Neural cell (in vitro differentiated cells): ENCODE measurements at regions not wholly inside any gene's neighbourhood (a gene's known extent, or its start where the extent isn't known, plus 50 kb on each side); places are given as distances from the start of the nearest gene placed in this dataset.

Experiments used
- H2AFZ ChIP-seq: fragments of 200-600, 300-800 bp; sonication (generic), shearing (Covaris generic); 2 replicates; pipeline ENCODE4 v1.6.0; 2014; ENCODE audit warnings: low read depth, mild to moderate bottlenecking, antibody characterized with exemption, low read length, moderate library complexity
- H3F3A ChIP-seq: fragments of 200-600 bp; shearing (Covaris generic); 2 replicates; pipeline ENCODE4 v1.6.1; 2016; ENCODE audit warnings: mild to moderate bottlenecking, moderate library complexity, mixed read lengths, antibody characterized with exemption, low read length; ENCODE audit not compliant: insufficient read depth, poor library complexity, severe bottlenecking
- H3K27ac ChIP-seq: fragments of 200-600, 300-800 bp; sonication (generic), shearing (Covaris generic); 2 replicates; pipeline ENCODE4 v1.5.1; 2014; ENCODE audit warnings: mild to moderate bottlenecking, low read length, moderate library complexity
- H3K27me3 ChIP-seq: fragments of 300-800, 200-600 bp; sonication (generic), shearing (Covaris generic); 2 replicates; pipeline ENCODE4 v1.6.0; 2014; ENCODE audit warnings: mild to moderate bottlenecking, low read depth, low read length, moderate library complexity; ENCODE audit not compliant: insufficient read depth
- H3K36me3 ChIP-seq: fragments of 300-800, 200-600 bp; sonication (generic), shearing (Covaris generic); 2 replicates; pipeline ENCODE4 v1.5.1; 2014; ENCODE audit warnings: mild to moderate bottlenecking, antibody characterized with exemption, low read length, moderate library complexity; ENCODE audit not compliant: insufficient read depth
- H3K4me2 ChIP-seq: fragments of 300-800, 200-600 bp; sonication (generic), shearing (Covaris generic); 2 replicates; pipeline ENCODE4 v1.6.0; 2014; ENCODE audit warnings: mild to moderate bottlenecking, low read length
- H3K4me3 ChIP-seq: fragments of 300-800, 200-600 bp; sonication (generic), shearing (Covaris generic); 2 replicates; pipeline ENCODE4 v1.5.1; 2014; ENCODE audit warnings: mild to moderate bottlenecking, low read length, moderate library complexity
- H3K79me2 ChIP-seq: fragments of 200-600 bp; shearing (Covaris generic); replicated peaks from 2 replicates; pipeline ENCODE4 v1.6.0; 2014; ENCODE audit warnings: mild to moderate bottlenecking, low read length, moderate library complexity; ENCODE audit not compliant: insufficient read depth
- H3K9ac ChIP-seq: fragments of 300-800, 200-600 bp; sonication (generic), shearing (Covaris generic); 2 replicates; pipeline ENCODE4 v1.6.1; 2016; ENCODE audit warnings: mild to moderate bottlenecking, low read length, mixed read lengths
- H3K9me2 ChIP-seq: fragments of 200-600 bp; shearing (Covaris generic); 2 replicates; pipeline ENCODE4 v1.6.1; 2016; ENCODE audit warnings: mild to moderate bottlenecking, low read length, mixed read lengths; ENCODE audit not compliant: insufficient read depth
- H3K9me3 ChIP-seq: fragments of 200-600, 300-800 bp; sonication (generic), shearing (Covaris generic); 2 replicates; pipeline ENCODE4 v1.6.1; 2016; ENCODE audit warnings: mild to moderate bottlenecking, mixed run types, low read length, moderate library complexity, mixed read lengths
- H4K20me1 ChIP-seq: fragments of 200-600 bp; shearing (Covaris generic); 2 replicates; pipeline ENCODE4 v1.6.1; 2016; ENCODE audit warnings: mild to moderate bottlenecking, mixed run types; ENCODE audit not compliant: insufficient read depth
- EP300 ChIP-seq: fragments of 450-650 bp; conservative IDR thresholded peaks from 2 replicates; pipeline ENCODE4 v1.6.1; 2014; ENCODE audit warnings: antibody characterized with exemption, mild to moderate bottlenecking, moderate library complexity; ENCODE audit not compliant: poor library complexity, severe bottlenecking
- EZH2 ChIP-seq: fragments of 200-600, 300-800 bp; shearing (Covaris generic), sonication (generic); IDR thresholded peaks from 2 replicates; pipeline ENCODE4 v1.6.1; 2014; ENCODE audit warnings: antibody characterized with exemption, low read length, borderline replicate concordance, mild to moderate bottlenecking; ENCODE audit not compliant: insufficient read depth, poor library complexity, severe bottlenecking
- MXI1 ChIP-seq: fragments of 450-650 bp; conservative IDR thresholded peaks from 2 replicates; pipeline ENCODE4 v1.6.1; 2014; ENCODE audit warnings: antibody characterized with exemption, mild to moderate bottlenecking; ENCODE audit not compliant: poor library complexity, severe bottlenecking
- POLR2AphosphoS5 ChIP-seq: IDR thresholded peaks from 2 replicates; pipeline ENCODE4 v1.6.1; 2012
- RAD21 ChIP-seq: fragments of 450-650 bp; conservative IDR thresholded peaks from 2 replicates; pipeline ENCODE4 v1.6.1; 2014; ENCODE audit warnings: antibody characterized with exemption, mild to moderate bottlenecking, moderate library complexity
- SMC3 ChIP-seq: fragments of 450-650 bp; conservative IDR thresholded peaks from 2 replicates; pipeline ENCODE4 v1.6.1; 2014; ENCODE audit warnings: antibody characterized with exemption, mild to moderate bottlenecking, moderate library complexity; ENCODE audit not compliant: poor library complexity
- TAF1 ChIP-seq: IDR thresholded peaks from 2 replicates; pipeline ENCODE4 v1.6.1; 2012; ENCODE audit warnings: low read depth
- TF ChIP-seq, protein P1 (sequence below): fragments of 450-650 bp; IDR thresholded peaks from 2 replicates; pipeline ENCODE4 v1.5.1; 2014; ENCODE audit warnings: antibody characterized with exemption, mild to moderate bottlenecking, moderate library complexity; ENCODE audit not compliant: poor library complexity, severe bottlenecking
- TF ChIP-seq, protein P2 (sequence below): IDR thresholded peaks from 2 replicates; pipeline ENCODE4 v1.6.1; 2012; ENCODE audit warnings: borderline replicate concordance

DNA sequence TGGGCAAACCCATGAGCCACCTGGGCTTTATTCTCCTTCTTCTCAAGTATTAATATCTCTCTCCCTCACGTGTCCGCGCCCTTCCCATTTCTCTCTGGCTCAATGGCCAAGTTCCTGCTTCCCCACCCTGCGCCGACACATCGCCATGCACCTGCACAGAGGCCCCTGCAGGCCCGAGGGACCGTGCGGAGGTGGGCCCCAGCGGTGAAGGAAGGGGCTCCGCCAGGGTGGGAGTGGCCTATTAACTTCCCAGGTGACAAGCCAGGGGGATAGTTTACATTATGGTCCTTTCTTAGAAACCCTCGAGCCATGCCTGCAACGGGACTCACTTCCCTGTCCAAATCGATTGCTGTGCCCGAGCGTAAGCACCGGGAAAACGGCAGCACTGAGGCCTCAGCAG lies 110.0 kb upstream of the ADARB2 start:
- H3K9me3 ChIP-seq, result no peaks in the 10 kb centered on the region
- no peak overlapping the region for H3K4me2 ChIP-seq
- no peak overlapping the region for H2AFZ ChIP-seq
- no peaks in the 10 kb centered on the region for H4K20me1 ChIP-seq
- no peaks in the 10 kb centered on the region for H3K79me2 ChIP-seq
- TF ChIP-seq, protein P1, sequence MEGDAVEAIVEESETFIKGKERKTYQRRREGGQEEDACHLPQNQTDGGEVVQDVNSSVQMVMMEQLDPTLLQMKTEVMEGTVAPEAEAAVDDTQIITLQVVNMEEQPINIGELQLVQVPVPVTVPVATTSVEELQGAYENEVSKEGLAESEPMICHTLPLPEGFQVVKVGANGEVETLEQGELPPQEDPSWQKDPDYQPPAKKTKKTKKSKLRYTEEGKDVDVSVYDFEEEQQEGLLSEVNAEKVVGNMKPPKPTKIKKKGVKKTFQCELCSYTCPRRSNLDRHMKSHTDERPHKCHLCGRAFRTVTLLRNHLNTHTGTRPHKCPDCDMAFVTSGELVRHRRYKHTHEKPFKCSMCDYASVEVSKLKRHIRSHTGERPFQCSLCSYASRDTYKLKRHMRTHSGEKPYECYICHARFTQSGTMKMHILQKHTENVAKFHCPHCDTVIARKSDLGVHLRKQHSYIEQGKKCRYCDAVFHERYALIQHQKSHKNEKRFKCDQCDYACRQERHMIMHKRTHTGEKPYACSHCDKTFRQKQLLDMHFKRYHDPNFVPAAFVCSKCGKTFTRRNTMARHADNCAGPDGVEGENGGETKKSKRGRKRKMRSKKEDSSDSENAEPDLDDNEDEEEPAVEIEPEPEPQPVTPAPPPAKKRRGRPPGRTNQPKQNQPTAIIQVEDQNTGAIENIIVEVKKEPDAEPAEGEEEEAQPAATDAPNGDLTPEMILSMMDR, result no peak
- TF ChIP-seq MXI1, result no peak
- TF ChIP-seq, protein P2, sequence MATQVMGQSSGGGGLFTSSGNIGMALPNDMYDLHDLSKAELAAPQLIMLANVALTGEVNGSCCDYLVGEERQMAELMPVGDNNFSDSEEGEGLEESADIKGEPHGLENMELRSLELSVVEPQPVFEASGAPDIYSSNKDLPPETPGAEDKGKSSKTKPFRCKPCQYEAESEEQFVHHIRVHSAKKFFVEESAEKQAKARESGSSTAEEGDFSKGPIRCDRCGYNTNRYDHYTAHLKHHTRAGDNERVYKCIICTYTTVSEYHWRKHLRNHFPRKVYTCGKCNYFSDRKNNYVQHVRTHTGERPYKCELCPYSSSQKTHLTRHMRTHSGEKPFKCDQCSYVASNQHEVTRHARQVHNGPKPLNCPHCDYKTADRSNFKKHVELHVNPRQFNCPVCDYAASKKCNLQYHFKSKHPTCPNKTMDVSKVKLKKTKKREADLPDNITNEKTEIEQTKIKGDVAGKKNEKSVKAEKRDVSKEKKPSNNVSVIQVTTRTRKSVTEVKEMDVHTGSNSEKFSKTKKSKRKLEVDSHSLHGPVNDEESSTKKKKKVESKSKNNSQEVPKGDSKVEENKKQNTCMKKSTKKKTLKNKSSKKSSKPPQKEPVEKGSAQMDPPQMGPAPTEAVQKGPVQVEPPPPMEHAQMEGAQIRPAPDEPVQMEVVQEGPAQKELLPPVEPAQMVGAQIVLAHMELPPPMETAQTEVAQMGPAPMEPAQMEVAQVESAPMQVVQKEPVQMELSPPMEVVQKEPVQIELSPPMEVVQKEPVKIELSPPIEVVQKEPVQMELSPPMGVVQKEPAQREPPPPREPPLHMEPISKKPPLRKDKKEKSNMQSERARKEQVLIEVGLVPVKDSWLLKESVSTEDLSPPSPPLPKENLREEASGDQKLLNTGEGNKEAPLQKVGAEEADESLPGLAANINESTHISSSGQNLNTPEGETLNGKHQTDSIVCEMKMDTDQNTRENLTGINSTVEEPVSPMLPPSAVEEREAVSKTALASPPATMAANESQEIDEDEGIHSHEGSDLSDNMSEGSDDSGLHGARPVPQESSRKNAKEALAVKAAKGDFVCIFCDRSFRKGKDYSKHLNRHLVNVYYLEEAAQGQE, result no peak
- no peak overlapping the region for H3K9ac ChIP-seq
- H3K4me3 ChIP-seq, result no peak overlapping the region
- no peak overlapping the region for H3K27ac ChIP-seq
- H3F3A ChIP-seq, result no peaks in the 10 kb centered on the region
- H3K36me3 ChIP-seq, result no peaks in the 10 kb centered on the region
- H3K9me2 ChIP-seq, result no peaks in the 10 kb centered on the region
- H3K27me3 ChIP-seq, result no peaks in the 10 kb centered on the region

DNA sequence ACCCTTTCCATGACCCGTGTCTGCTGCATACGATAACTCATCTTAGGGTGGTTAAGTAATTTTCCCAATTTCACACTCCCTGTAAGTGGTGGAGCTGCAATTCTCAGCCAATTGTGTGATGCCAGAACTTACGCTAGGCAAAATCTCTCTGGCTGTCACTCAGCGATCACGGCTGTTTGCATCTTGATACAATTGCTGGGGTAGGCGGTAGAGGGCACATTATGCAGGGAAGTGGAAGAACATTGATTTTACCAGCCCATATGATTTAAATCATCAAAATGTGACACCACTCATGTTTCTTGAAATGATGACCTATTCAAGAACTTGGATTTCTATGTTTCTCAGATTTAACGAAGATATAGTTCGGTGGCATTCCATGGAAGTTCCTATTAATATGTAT lies 108.7 kb upstream of the ADARB2 start:
- no peaks in the 10 kb centered on the region for H3K36me3 ChIP-seq
- no peak overlapping the region for H3K9ac ChIP-seq
- H3F3A ChIP-seq, result no peaks in the 10 kb centered on the region
- H3K9me3 ChIP-seq, result no peaks in the 10 kb centered on the region
- TF ChIP-seq, protein P1, result peak; percentile 57
- TF ChIP-seq RAD21 (peak; percentile 55), EZH2 (no peak), MXI1 (no peak), POLR2AphosphoS5 (no peak), TAF1 (no peak), SMC3 (peak; percentile 48), EP300 (peak; percentile 15)
- TF ChIP-seq, protein P2, result no peak
- H2AFZ ChIP-seq, result no peak overlapping the region
- no peak overlapping the region for H3K4me3 ChIP-seq
- H3K27me3 ChIP-seq, result no peaks in the 10 kb centered on the region
- H4K20me1 ChIP-seq, result no peaks in the 10 kb centered on the region
- no peak overlapping the region for H3K4me2 ChIP-seq
- no peak overlapping the region for H3K27ac ChIP-seq
- H3K9me2 ChIP-seq, result no peaks in the 10 kb centered on the region
- H3K79me2 ChIP-seq, result no peaks in the 10 kb centered on the region
